ENCODE measurements at regions not wholly inside any gene's neighbourhood (a gene's known extent, or its start where the extent isn't known, plus 50 kb on each side); places are given as distances from the start of the nearest gene placed in this dataset.

GRCh38 chr1:48061162-48062136 is 64.3 kb upstream of the TRABD2B start:
- Histone ChIP-seq H3K27ac (ENCODE audit: low read depth, low read length, poor library complexity, severe bottlenecking) (no peak overlapping the region), H3K9ac (ENCODE audit: low read length) (no peak overlapping the region), H3K4me2 (ENCODE audit: low read length) (no peak overlapping the region), H3K4me3 (ENCODE audit: low read depth, low read length, poor library complexity, severe bottlenecking) (no peak overlapping the region), H3K27me3 (ENCODE audit: insufficient read depth, low read length) (no peaks in the 10 kb centered on the region), H3F3A (ENCODE audit: insufficient read depth, low read length) (no peaks in the 10 kb centered on the region), H4K20me1 (ENCODE audit: insufficient read depth, low read length) (no peaks in the 10 kb centered on the region), H3K36me3 (ENCODE audit: insufficient read depth, low read length) (no peaks in the 10 kb centered on the region), H2AFZ (ENCODE audit: low read length) (no peak overlapping the region), H3K79me2 (ENCODE audit: insufficient read depth, low read length) (no peaks in the 10 kb centered on the region), H3K4me1 (ENCODE audit: insufficient read depth, low read length, severe bottlenecking) (no peaks in the 10 kb centered on the region), H3K9me2 (ENCODE audit: low read depth, low read length) (no peaks in the 10 kb centered on the region), H3K9me3 (ENCODE audit: low read length) (no peaks in the 10 kb centered on the region)
- TF ChIP-seq CTCF (IDR thresholded peaks at IDR 0.05; ENCODE audit: low read length) (peak; percentile 63; the same call in 1 of the 2 replicates), EZH2 (IDR thresholded peaks at IDR 0.05; ENCODE audit: borderline replicate concordance, low read length) (no peak)

- Histone ChIP-seq H3K4me1 (ENCODE audit: insufficient read depth, low read length, severe bottlenecking) (no peaks in the 10 kb centered on the region), H3K27ac (ENCODE audit: low read depth, low read length, poor library complexity, severe bottlenecking) (no peak overlapping the region), H3K79me2 (ENCODE audit: insufficient read depth, low read length) (no peaks in the 10 kb centered on the region), H2AFZ (ENCODE audit: low read length) (no peak overlapping the region), H3K9ac (ENCODE audit: low read length) (no peak overlapping the region), H3K4me2 (ENCODE audit: low read length) (no peak overlapping the region), H3F3A (ENCODE audit: insufficient read depth, low read length) (no peaks in the 10 kb centered on the region), H4K20me1 (ENCODE audit: insufficient read depth, low read length) (no peaks in the 10 kb centered on the region), H3K4me3 (ENCODE audit: low read depth, low read length, poor library complexity, severe bottlenecking) (no peak overlapping the region), H3K36me3 (ENCODE audit: insufficient read depth, low read length) (no peaks in the 10 kb centered on the region), H3K27me3 (ENCODE audit: insufficient read depth, low read length) (no peaks in the 10 kb centered on the region), H3K9me2 (ENCODE audit: low read depth, low read length) (no peaks in the 10 kb centered on the region), H3K9me3 (ENCODE audit: low read length) (no peaks in the 10 kb centered on the region)
- TF ChIP-seq EZH2 (IDR thresholded peaks at IDR 0.05; ENCODE audit: borderline replicate concordance, low read length) (no peak), CTCF (IDR thresholded peaks at IDR 0.05; ENCODE audit: low read length) (no peak)
These were observed 62.1 kb upstream of the TRABD2B start for GRCh38 chr1:48059289-48059688.

- H3K27ac ChIP-seq (ENCODE audit: low read depth, low read length, poor library complexity, severe bottlenecking), result no peak overlapping the region
- no peaks in the 10 kb centered on the region for H3K9me3 ChIP-seq (ENCODE audit: low read length)
- no peak overlapping the region for H3K9ac ChIP-seq (ENCODE audit: low read length)
- no peaks in the 10 kb centered on the region for H3K4me1 ChIP-seq (ENCODE audit: insufficient read depth, low read length, severe bottlenecking)
- H3K4me3 ChIP-seq (ENCODE audit: low read depth, low read length, poor library complexity, severe bottlenecking), result no peak overlapping the region
- H3K27me3 ChIP-seq (ENCODE audit: insufficient read depth, low read length), result no peaks in the 10 kb centered on the region
- no peaks in the 10 kb centered on the region for H3F3A ChIP-seq (ENCODE audit: insufficient read depth, low read length)
- no peaks in the 10 kb centered on the region for H3K36me3 ChIP-seq (ENCODE audit: insufficient read depth, low read length)
- no peak overlapping the region for H3K4me2 ChIP-seq (ENCODE audit: low read length)
- H3K9me2 ChIP-seq (ENCODE audit: low read depth, low read length), result no peaks in the 10 kb centered on the region
- H3K79me2 ChIP-seq (ENCODE audit: insufficient read depth, low read length), result no peaks in the 10 kb centered on the region
- TF ChIP-seq EZH2 (IDR thresholded peaks at IDR 0.05; ENCODE audit: borderline replicate concordance, low read length) (no peak), CTCF (IDR thresholded peaks at IDR 0.05; ENCODE audit: low read length) (no peak)
- no peaks in the 10 kb centered on the region for H4K20me1 ChIP-seq (ENCODE audit: insufficient read depth, low read length)
- no peak overlapping the region for H2AFZ ChIP-seq (ENCODE audit: low read length)
These were observed 61.2 kb upstream of the TRABD2B start for GRCh38 chr1:48058135-48059025.

Data from OCI-LY1 (cell line).